Myocyte (in vitro differentiated cells): ENCODE measurements at regions not wholly inside any gene's neighbourhood (a gene's known extent, or its start where the extent isn't known, plus 50 kb on each side); places are given as distances from the start of the nearest gene placed in this dataset.
"Not testable (repeated sequence)": the region's sequence is repeated elsewhere in the genome, so short reads cannot be mapped to it uniquely, and the experiment has no call there.

Source experiments
- DNase-seq: peaks from one replicate; pipeline ENCODE4 v3.0.0-alpha.2; 2012; ENCODE audit warnings: low read depth

GRCh38 chr4:179625406-179625805 lies 2183.2 kb upstream of the AGA start:
- DNase-seq, result no peak

GRCh38 chr4:179626687-179627086 lies 2184.4 kb upstream of the AGA start:
- DNase-seq, result no peak

GRCh38 chr4:179631321-179631720 lies 2189.1 kb upstream of the AGA start:
- DNase-seq, result no peak

DNA sequence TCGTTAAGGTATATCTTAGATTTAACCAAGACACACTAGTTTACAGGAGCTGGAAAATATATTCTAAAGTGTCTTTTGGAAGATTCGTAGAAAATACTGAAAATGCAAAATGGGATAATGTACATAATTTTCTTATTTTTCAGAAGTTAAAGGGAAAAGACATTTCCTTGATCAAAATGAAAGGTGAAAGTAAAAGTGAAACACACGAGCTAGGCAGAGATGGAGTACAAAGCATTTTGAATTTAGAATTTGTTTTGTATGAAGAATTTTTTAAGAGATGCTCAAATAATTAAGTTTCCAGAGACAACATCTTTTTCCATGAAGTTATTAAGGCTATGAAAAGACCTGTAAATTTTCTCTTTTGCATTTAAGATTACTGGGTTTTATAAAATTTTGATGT lies 2192.6 kb upstream of the AGA start:
- no peak for DNase-seq

- DNase-seq, result no peak
These were observed 2220.3 kb upstream of the AGA start for GRCh38 chr4:179662522-179662921.

DNA sequence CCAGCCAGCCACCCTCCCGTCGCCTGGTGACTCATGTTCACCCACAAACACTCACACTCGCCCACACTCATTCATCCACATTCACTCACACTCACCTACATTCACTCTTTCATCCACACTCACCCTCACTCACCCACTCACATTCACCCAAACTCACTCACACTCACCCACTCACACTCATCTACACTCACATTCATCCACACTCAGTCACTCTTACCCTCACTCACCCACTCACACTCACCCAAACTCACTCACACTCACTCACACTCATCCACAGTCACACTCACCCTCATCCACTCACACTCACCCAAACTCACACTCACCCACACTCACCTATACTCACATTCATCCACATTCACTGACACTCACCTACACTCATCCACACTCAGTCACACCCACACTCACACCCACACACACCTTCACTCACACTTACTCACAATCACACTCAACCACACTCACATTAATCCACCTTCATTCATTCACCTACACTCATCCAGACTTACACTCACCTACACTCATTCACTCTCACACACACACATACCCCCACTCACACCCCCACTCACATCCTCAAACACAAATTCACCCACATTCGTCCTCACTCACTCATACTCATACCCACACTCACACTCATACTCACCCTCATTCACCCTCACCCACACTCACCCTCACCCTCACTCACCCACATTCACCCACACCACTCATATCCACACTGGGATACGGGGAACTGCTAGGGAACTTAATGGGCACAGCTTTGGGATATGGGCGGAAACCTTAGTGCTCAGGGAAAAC lies 2221.6 kb upstream of the AGA start:
- no peak for DNase-seq

DNA sequence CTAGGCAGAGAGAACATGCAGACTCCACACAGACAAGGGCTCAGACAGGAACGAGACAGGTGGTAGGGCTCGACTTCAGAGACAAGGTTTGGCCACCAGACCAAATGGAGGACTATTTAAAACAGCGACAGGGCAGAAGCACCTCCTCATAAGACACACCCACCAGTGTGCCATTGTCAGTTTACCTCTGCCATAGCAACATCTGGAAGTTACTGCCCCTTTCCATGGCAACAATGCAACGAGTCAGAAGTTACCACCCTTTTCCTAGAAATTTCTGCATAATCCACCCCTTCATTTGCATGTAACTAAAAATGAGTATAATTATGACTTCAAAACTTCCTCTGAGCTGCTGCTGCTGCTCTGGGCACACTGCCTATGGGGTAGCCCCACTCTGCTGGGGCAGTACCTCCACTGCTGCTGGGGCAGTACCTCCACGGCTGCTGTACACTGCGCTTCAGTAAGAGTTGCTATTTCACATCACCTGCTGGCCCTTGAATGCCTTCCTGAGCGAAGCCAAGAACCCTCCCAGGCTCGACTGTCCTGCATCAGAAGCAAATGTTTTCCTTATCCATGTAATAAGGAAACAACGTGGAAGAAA lies 2222.3 kb upstream of the AGA start:
- DNase-seq, result no peak

- DNase-seq, result no peak
These were observed 2224.0 kb upstream of the AGA start for GRCh38 chr4:179666226-179666625.

DNA sequence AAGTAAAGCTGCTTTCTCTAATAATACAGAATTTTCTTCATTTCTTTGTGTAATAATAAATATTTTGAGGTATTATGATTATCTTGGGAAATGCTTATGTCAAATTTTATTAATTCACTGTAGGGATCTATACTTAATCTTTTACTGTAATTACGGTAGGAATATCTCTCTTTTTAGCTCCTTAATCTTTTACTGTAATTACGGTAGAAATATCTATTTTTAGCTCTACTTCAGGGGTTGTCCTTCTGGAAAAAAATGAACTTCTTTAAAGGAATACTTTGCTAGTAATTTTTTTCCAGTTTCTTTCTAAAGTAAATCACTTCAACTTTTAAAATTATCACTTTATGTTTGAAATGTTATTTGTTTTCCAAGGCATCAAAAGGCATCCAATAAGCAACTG lies 2229.4 kb upstream of the AGA start:
- no peak for DNase-seq

DNA sequence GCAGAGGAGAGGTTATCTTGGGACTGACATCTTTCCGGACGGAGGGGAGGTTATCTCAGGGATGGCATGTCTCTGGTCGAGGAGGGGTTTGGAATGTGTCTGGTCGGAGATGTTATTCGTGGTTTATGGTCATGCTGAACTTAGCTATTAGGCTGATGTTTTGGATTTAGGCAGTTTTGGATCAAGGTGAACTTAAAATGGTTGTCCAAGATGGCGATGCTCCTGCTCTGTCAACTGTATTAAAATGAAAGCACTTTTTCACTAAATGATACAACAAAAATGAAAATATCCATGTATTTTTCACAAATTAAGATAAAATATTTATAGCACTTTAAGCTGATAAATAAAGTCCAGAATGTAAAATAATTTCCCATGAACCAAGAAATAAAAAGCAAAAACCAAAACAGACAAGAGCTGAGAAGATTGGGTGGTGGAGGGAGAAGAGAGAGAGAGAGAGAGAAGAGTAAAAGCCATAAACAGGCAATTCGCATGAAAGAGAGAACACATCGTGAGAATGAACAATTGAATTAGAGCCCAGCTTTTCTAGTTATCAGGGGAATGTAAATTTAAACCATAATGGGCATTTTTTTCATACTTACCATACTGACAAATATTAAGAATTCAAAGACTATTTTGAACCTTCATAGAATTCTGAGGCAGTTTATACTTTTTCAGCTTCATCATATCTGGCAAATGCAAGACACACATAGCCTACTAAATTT lies 2236.0 kb upstream of the AGA start:
- no peak for DNase-seq

- peak; percentile 5 for DNase-seq
These were observed 2241.4 kb upstream of the AGA start for GRCh38 chr4:179683661-179684060.

DNA sequence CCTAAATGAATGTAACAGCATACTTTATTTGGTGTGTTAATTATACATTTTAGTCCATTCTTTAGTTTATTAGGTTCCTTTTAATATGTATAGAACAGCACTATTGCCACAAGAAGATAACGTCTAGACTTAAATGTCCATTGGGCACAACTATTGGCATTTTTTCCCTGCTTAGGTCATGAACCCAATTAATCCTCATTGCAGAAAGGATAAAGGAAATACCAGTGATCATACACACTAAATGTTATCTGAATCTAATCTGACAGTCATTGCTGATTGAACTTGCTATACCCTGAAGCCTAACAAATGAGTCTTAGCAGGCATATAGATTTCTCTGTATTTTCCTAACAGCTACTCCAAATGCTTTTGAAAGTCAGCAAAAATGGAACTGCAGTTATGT lies 2250.0 kb upstream of the AGA start:
- no peak for DNase-seq

DNA sequence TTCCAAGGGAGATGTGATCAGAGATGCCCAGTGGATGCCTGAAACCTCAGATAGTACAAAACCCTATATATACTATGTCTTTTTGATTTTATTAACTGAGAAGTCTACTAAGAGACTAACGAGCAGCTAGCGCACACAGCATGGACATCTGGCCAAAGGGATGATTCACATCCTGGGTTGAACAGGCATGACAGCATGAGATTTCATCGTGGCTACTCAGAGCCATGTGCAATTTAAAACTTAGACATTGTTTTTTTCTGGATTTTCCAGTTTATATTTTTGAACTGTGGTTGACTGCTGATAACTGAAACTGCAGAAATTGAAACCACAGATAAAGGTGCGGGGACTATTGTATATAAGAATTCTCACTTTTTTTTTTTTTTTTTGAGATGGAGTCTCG lies 2252.9 kb upstream of the AGA start:
- peak; percentile 25 for DNase-seq

DNA sequence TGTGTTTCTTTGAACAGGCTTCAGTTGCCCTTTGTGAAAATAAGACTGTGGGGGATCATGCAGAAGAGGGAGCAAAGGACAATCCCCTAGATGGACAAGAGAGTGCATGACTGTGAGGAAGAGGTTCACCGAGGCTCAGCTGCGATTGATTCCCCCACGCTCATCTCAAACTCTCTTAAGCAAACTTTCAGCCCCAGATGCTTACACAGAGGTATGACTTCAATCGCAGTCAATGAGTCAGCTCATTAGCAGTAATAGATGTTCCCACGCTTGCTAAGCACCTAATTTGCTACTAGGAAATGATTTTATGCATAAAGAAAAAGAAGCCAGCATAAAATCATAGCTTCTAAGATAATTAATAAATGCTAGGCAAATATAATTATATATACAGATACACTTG lies 2256.1 kb upstream of the AGA start:
- DNase-seq, result no peak

- DNase-seq, result no peak
These were observed 2267.9 kb upstream of the AGA start for GRCh38 chr4:179709961-179710624.

DNA sequence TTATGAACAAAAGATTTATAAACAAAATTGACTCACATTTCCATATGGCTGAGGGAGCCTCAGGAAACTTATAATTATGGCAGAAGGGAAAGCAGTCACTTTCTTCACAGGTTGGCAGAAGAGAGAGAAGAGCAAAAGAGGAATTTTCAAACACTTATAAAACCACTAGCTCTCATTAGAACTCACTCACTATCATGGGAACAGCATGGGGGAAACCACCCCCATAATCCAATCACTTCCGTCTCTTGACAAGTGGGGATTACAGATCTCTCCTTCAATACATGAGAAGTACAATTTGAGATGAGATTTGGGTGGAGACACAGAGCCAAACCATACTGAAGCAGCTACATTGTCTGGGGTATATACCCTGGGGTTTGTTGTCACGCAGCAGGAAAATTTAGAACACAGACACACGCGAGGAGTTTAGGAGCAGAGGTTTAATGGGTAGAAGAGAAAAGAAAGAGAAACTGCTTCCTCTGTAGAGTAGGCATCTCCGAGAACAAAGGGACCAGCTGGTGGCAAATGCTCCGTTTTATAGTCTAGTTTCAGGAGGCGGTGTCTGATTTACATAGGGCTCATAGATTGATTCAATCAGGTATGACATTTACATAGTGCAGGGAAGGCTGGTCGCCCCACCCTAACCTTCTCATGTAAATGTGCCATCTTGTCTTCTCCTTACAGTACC lies 2277.7 kb upstream of the AGA start:
- DNase-seq, result no peak

DNA sequence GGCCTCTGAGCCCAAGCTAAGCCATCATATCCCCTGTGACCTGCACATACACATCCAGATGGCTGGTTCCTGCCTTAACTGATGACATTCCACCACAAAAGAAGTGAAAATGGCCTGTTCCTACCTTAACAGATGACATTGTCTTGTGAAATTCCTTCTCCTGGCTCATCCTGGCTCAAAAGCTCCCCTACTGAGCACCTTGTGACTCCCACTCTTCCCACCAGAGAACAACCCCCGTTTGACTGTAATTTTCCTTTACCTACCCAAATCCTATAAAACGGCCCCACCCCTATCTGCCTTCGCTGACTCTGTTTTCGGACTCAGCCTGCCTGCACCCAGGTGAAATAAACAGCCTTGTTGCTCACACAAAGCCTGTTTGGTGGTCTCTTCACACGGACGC lies 2284.3 kb upstream of the AGA start:
- DNase-seq, result not testable (repeated sequence)

GRCh38 chr4:179728305-179728704 lies 2286.1 kb upstream of the AGA start:
- DNase-seq, result no peak

- not testable (repeated sequence) for DNase-seq
These were observed 2294.6 kb upstream of the AGA start for GRCh38 chr4:179736820-179737219.

DNA sequence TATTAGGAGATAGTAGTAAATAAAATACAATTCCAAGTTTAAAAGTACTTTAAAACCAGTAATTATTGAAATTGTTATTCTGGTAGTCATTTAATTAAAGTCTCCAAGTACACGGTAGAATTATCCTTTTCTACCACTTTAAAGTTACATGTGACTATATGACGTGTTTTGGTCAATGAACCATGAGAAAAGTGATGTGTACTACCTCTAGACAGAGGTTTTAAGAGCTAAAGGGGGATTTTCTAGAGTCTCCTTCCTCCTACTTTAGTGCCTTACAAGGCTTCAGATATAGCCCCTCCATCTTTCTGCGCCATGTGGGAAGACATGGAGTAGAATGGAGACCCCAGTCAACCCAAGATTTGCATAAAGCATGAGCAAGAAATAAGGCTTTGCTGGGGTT lies 2296.6 kb upstream of the AGA start:
- DNase-seq, result no peak

- DNase-seq, result no peak
These were observed 2305.1 kb upstream of the AGA start for GRCh38 chr4:179747218-179747910.
